OCI-LY7 (cell line): ENCODE measurements at regions not wholly inside any gene's neighbourhood (a gene's known extent, or its start where the extent isn't known, plus 50 kb on each side); places are given as distances from the start of the nearest gene placed in this dataset.

ENCODE experiments used
- BruUV-seq: library from RNA; stranded (reverse); fragments of 400-500 nt; replicated peaks from 2 replicates; lab custom pipeline; 2021; lab: Mats Ljungman, UMichigan
- CTCF ChIA-PET: fragments of 300-600 bp; sonication (Branson Sonifier 250); formaldehyde crosslinking; loops from one replicate; lab custom pipeline; 2022; ENCODE audit warnings: antibody characterized with exemption; ENCODE audit not compliant: unreplicated experiment; lab: Charles Lee
- POLR2A ChIA-PET: fragments of 300-600 bp; sonication (Branson Sonifier 250); formaldehyde crosslinking; loops from one replicate; lab custom pipeline; 2022; ENCODE audit warnings: antibody characterized with exemption; lab: Charles Lee
- DNase-seq: peaks from one replicate; pipeline ENCODE4 v3.0.0-alpha.2; 2015; ENCODE audit warnings: low spot score
- H2AFZ ChIP-seq: fragments of 200-600 bp; sonication (generic), shearing (Covaris generic); 2 replicates; pipeline ENCODE4 v1.6.1; 2014; ENCODE audit warnings: mild to moderate bottlenecking, antibody characterized with exemption, low read length, moderate library complexity
- H3K27ac ChIP-seq: fragments of 200-600 bp; sonication (generic); 2 replicates; pipeline ENCODE4 v1.5.1; 2014; ENCODE audit warnings: mixed run types, low read depth, mild to moderate bottlenecking, moderate library complexity, low read length, inconsistent platforms; ENCODE audit not compliant: poor library complexity, severe bottlenecking
- H3K36me3 ChIP-seq: fragments of 200-600 bp; sonication (generic); 2 replicates; pipeline ENCODE4 v1.6.1; 2014; ENCODE audit warnings: mild to moderate bottlenecking, antibody characterized with exemption, low read length, moderate library complexity, mixed read lengths; ENCODE audit not compliant: insufficient read depth
- H3K4me1 ChIP-seq: fragments of 200-600 bp; sonication (generic); 2 replicates; pipeline ENCODE4 v1.5.1; 2014; ENCODE audit warnings: mild to moderate bottlenecking, low read length; ENCODE audit not compliant: insufficient read depth, poor library complexity, severe bottlenecking
- H3K4me2 ChIP-seq: fragments of 200-600 bp; sonication (generic); 2 replicates; pipeline ENCODE4 v1.6.1; 2014; ENCODE audit warnings: mild to moderate bottlenecking, low read length
- H3K4me3 ChIP-seq: fragments of 200-600 bp; sonication (generic); 2 replicates; pipeline ENCODE4 v1.5.1; 2014; ENCODE audit warnings: mild to moderate bottlenecking, low read depth, low read length; ENCODE audit not compliant: poor library complexity, severe bottlenecking
- H3K79me2 ChIP-seq: fragments of 200-600 bp; sonication (generic); 2 replicates; pipeline ENCODE4 v1.6.1; 2016; ENCODE audit warnings: low read depth, mild to moderate bottlenecking, low read length, moderate library complexity, mixed read lengths; ENCODE audit not compliant: insufficient read depth
- H3K9me2 ChIP-seq: fragments of 200-600 bp; sonication (generic); 2 replicates; pipeline ENCODE4 v1.6.1; 2016; ENCODE audit warnings: mild to moderate bottlenecking, low read length, mixed read lengths; ENCODE audit not compliant: insufficient read depth
- H3K9me3 ChIP-seq: fragments of 200-600 bp; sonication (generic); 2 replicates; pipeline ENCODE4 v1.6.1; 2014; ENCODE audit warnings: mild to moderate bottlenecking, mixed run types, low read length, mixed read lengths
- H4K20me1 ChIP-seq: fragments of 200-600 bp; sonication (generic); 2 replicates; pipeline ENCODE4 v1.6.1; 2014; ENCODE audit warnings: mild to moderate bottlenecking, antibody characterized with exemption, low read length, moderate library complexity, mixed read lengths; ENCODE audit not compliant: insufficient read depth
- EZH2phosphoT487 ChIP-seq: fragments of 200-600 bp; sonication (generic); IDR thresholded peaks from 2 replicates; pipeline ENCODE4 v1.6.1; 2018; ENCODE audit warnings: low read depth, borderline replicate concordance, mild to moderate bottlenecking, mixed run types, antibody characterized with exemption, low read length, moderate library complexity, mixed read lengths
- intact Hi-C: fragments of 100-400 bp; cut with micrococcal nuclease; formaldehyde crosslinking; loops from one replicate; pipeline ENCODE4 v1.10.0; 2022; ENCODE audit not compliant: unreplicated experiment
- TF ChIP-seq, protein P1 (sequence below): fragments of 200-600 bp; sonication (generic); conservative IDR thresholded peaks from 2 replicates; pipeline ENCODE4 v1.5.1; 2014; ENCODE audit warnings: mild to moderate bottlenecking, antibody characterized with exemption, low read length, moderate library complexity, mixed read lengths

GRCh38 chr15:53324061-53324460 is 435.4 kb downstream of the WDR72 start:
- Histone ChIP-seq H3K9me2 (no peaks in the 10 kb centered on the region), H3K27ac (no peak overlapping the region), H3K9me3 (no peaks in the 10 kb centered on the region), H3K4me2 (no peak overlapping the region), H3K36me3 (no peaks in the 10 kb centered on the region), H3K4me1 (no peaks in the 10 kb centered on the region), H4K20me1 (no peaks in the 10 kb centered on the region), H3K4me3 (no peak overlapping the region), H2AFZ (no peak overlapping the region), H3K79me2 (no peaks in the 10 kb centered on the region)
- ChIA-PET POLR2A (no interaction called here), CTCF (no interaction called here)
- intact Hi-C loops, result no loop called here
- DNase-seq, result no peak
- BruUV-seq, result no TSS peak
- no peak for TF ChIP-seq EZH2phosphoT487
- TF ChIP-seq, protein P1, sequence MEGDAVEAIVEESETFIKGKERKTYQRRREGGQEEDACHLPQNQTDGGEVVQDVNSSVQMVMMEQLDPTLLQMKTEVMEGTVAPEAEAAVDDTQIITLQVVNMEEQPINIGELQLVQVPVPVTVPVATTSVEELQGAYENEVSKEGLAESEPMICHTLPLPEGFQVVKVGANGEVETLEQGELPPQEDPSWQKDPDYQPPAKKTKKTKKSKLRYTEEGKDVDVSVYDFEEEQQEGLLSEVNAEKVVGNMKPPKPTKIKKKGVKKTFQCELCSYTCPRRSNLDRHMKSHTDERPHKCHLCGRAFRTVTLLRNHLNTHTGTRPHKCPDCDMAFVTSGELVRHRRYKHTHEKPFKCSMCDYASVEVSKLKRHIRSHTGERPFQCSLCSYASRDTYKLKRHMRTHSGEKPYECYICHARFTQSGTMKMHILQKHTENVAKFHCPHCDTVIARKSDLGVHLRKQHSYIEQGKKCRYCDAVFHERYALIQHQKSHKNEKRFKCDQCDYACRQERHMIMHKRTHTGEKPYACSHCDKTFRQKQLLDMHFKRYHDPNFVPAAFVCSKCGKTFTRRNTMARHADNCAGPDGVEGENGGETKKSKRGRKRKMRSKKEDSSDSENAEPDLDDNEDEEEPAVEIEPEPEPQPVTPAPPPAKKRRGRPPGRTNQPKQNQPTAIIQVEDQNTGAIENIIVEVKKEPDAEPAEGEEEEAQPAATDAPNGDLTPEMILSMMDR, result no peak

DNA sequence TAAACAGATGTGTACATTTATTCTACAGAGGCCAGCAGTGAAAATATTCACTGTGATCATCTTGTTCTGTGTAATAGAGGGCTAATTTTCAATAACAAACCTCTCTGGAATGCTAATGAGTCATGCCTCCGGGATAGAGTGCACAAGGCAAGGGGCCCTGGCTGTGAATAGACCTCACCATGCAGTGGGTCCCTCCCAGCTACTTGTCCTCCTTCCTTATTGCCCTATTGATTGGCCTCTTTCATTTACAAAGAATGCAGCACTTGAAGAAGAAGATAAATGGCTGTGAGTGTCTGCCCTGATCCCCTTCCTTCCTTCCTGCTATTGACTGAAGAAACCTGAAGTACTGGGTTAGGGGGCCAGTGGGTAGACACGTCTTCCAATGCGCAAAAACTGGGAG is 436.3 kb downstream of the WDR72 start:
- Histone ChIP-seq H3K27ac (no peak overlapping the region), H3K9me2 (no peaks in the 10 kb centered on the region), H3K36me3 (no peaks in the 10 kb centered on the region), H3K9me3 (no peaks in the 10 kb centered on the region), H4K20me1 (no peaks in the 10 kb centered on the region), H3K4me3 (no peak overlapping the region), H3K4me2 (no peak overlapping the region), H3K79me2 (no peaks in the 10 kb centered on the region), H2AFZ (no peak overlapping the region), H3K4me1 (no peaks in the 10 kb centered on the region)
- no TSS peak for BruUV-seq
- intact Hi-C loops, result no loop called here
- ChIA-PET CTCF (no interaction called here), POLR2A (no interaction called here)
- TF ChIP-seq, protein P1, result no peak
- no peak for TF ChIP-seq EZH2phosphoT487
- no peak for DNase-seq

GRCh38 chr15:53320816-53321215 is 438.6 kb downstream of the WDR72 start:
- H3K27ac ChIP-seq, result no peak overlapping the region
- H3K9me2 ChIP-seq, result no peaks in the 10 kb centered on the region
- H3K9me3 ChIP-seq, result no peaks in the 10 kb centered on the region
- BruUV-seq, result no TSS peak
- H3K36me3 ChIP-seq, result no peaks in the 10 kb centered on the region
- no peaks in the 10 kb centered on the region for H3K79me2 ChIP-seq
- TF ChIP-seq, protein P1, result no peak
- no peak for TF ChIP-seq EZH2phosphoT487
- no peak overlapping the region for H2AFZ ChIP-seq
- no peaks in the 10 kb centered on the region for H4K20me1 ChIP-seq
- H3K4me3 ChIP-seq, result no peak overlapping the region
- intact Hi-C loops, result no loop called here
- no peaks in the 10 kb centered on the region for H3K4me1 ChIP-seq
- POLR2A ChIA-PET, result no interaction called here
- no peak overlapping the region for H3K4me2 ChIP-seq
- DNase-seq, result no peak
- CTCF ChIA-PET, result no interaction called here
